GM21528 (cell line): ENCODE measurements at regions not wholly inside any gene's neighbourhood (a gene's known extent, or its start where the extent isn't known, plus 50 kb on each side); places are given as distances from the start of the nearest gene placed in this dataset.

ENCODE experiments used
- ATAC-seq: cut with Tn5 transposase; IDR thresholded peaks from one replicate; pipeline ENCODE4 v1.9.1; 2021; ENCODE audit warnings: mild to moderate bottlenecking, moderate library complexity; ENCODE audit not compliant: unreplicated experiment, low FRiP score

- no peak for ATAC-seq
These were observed 1182.8 kb downstream of the FLRT2 start for GRCh38 chr14:86712727-86713126.

DNA sequence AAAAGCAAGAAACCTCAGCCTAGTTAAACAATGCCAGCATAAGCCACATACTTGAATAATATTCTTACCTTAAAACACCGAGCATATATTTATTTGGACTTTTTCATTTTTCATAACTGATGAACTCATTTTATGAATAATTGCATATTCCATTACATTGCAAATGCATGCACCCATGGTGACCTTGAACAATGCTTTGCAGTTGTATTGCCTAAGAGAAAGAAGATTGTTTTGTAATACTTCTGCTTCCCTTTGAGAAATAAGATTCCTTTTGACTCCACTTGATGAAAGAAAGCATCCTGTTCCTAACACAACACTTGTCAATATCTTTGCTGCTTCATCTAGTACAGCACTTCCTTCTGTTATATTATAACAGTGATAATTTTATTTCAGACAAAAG lies 1182.2 kb downstream of the FLRT2 start:
- ATAC-seq: no peak

GRCh38 chr14:86708846-86709339 lies 1178.9 kb downstream of the FLRT2 start:
- no peak for ATAC-seq

- ATAC-seq: no peak
These were observed 1177.1 kb downstream of the FLRT2 start for GRCh38 chr14:86707071-86707470.

GRCh38 chr14:86683561-86683960 lies 1153.6 kb downstream of the FLRT2 start:
- ATAC-seq: no peak

- ATAC-seq: no peak
These were observed 1145.1 kb downstream of the FLRT2 start for GRCh38 chr14:86675059-86675458.

- ATAC-seq: no peak
These were observed 1143.6 kb downstream of the FLRT2 start for GRCh38 chr14:86673523-86673969.

- no peak for ATAC-seq
These were observed 1142.1 kb downstream of the FLRT2 start for GRCh38 chr14:86672080-86672479.

GRCh38 chr14:86665975-86666374 lies 1136.0 kb downstream of the FLRT2 start:
- ATAC-seq: no peak

DNA sequence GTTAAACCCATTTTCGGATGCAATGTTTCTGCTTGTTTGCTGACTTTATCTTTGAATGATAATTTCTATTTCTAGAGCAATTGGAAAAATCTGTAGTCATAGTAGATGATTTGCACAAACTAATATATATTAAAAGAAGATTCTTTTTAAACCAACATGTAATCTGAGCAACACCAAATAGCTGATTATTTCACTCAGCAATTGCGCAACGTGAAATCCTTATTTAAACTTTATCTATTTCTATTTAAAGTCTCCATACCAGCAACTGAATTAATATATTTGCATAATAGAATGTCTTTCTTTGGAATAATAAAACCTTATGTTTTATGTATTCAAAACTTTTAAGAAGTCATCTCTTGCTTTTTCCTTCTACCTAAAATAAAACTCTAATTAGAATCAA lies 1132.4 kb downstream of the FLRT2 start:
- no peak for ATAC-seq

GRCh38 chr14:86654558-86655184 lies 1124.7 kb downstream of the FLRT2 start:
- no peak for ATAC-seq

DNA sequence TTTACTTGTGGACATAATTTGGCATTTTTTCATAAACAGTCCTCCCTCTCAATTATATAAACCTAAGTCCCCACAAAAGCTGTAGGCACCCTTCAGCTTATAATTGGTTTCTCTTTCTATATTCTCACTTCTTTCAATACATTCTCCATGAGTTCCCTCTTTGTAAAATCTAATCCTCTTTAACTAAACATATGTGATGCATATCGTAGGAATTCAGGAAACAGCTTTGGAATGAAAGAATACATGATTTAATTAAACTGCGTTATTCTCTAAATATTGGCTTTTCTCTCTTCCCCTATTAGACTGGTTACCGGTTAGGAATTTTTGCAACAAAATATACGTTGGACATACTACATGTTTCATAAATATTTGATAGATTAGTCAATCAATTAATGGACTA lies 1122.6 kb downstream of the FLRT2 start:
- no peak for ATAC-seq

GRCh38 chr14:86646696-86647690 lies 1117.0 kb downstream of the FLRT2 start:
- no peak for ATAC-seq

DNA sequence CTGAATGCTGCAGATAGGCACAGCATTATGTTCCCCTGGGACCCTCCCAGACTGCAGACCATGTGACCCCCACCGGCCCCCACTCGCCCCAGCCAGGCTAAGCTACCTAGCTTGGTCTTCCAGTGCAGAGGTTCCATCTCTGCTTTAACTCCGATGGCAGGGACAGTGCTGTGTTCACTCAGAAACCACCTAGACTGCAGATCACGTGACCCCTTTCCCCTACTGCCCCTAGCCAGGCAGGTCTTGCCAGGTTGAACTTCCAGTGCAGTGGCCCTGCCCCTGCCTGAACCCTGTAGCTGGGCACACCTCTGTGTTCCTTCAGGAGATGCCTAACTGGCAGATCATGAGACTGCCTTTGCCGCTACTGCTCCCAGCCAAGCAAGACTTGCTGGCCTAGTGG lies 1116.2 kb downstream of the FLRT2 start:
- ATAC-seq: no peak

DNA sequence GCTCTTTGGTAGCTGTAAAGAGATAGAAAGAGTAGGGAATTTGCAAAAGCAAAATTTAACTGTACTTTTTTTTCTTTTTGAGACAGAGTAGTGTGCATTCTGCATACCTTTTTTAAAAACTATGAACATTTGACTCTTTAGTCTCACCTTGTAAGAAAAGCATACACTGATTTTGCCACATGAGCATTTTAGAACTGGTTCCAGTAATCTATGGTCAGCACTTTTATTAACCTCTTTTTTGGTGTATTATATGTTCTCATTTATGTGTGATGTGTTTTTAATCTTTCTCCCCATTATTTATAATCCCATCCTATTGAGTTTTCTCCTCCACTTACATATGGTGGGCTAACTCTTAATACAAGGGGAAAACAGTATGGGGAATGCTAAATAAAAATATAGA lies 1111.4 kb downstream of the FLRT2 start:
- ATAC-seq: no peak

GRCh38 chr14:86640288-86640687 lies 1110.3 kb downstream of the FLRT2 start:
- ATAC-seq: no peak

DNA sequence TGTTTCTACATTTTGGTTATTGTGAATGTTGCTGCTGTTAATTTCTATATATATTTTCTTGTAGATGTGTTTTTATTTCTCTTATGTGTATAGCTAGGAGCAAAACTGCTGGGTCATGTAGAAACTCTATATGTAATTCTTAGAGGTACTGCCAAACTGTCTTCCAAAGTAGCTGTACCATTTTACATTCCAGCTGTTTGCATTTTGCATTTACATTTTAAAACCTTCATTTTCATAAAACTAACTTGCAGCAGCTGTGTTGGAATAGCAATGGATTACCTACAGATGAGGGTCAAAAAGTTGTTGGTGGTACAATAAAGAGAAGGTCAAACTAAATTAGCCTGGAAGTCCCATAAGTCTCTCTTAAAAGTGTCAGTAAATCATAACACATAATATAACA lies 1109.7 kb downstream of the FLRT2 start:
- ATAC-seq: no peak

GRCh38 chr14:86639146-86639545 lies 1109.2 kb downstream of the FLRT2 start:
- no peak for ATAC-seq

DNA sequence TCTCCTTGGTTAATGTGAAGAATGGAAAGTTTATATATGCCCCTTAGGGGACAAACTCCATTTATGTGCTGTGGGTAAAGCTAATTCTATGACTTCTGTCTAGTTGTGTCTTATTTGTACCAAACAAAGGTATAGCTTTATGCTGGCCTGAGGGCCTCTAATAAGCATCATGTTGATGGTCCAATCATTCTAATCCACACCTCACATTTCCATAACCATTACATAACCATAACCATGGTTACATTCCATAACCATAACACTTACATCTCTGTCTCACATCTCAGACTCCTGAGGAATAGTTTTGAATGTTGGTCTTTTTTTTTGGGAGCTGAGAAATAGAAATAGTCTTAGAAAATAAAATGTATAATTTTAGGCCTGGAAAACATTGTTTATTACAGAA lies 1097.1 kb downstream of the FLRT2 start:
- ATAC-seq: no peak

DNA sequence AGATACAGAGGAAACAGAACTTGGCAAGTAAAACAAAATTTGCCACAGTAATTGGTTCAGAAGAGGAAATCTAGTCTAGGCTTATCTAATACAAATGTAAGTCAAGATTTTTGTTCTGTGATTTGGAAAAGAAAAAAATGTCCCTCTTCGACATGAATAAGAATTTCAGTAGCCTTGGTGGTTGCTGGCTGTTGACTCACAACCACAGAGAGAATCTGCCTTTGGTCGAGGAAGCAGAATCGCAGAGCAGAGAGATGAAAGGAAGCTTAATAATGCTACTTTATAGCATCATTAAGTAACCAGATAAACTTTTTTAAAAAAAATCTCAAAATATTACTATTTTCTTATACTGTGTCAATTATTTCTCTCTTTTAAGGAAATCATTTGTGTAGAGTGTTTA lies 1096.6 kb downstream of the FLRT2 start:
- ATAC-seq: no peak

DNA sequence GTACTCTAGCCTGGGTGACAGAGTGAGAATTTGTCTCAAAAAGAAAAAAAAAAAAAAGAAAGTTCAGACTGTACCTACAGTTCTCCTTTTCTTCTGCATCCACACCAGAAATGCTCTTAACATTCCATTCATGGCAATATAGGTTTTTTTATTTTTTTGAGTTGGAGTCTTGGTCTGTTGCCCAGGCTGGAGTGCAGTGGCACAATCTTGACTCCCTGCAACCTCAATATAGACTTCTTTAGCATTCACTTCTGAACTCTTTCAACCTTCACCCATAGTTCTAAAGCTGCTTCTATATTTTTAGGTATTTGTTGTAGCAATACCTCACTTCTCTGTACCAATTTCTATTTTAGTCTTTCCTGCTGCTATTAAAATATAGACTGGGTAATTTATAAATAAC lies 1095.7 kb downstream of the FLRT2 start:
- ATAC-seq: no peak

GRCh38 chr14:86619726-86620125 lies 1089.8 kb downstream of the FLRT2 start:
- no peak for ATAC-seq
